Smooth muscle cell (in vitro differentiated cells): ENCODE measurements at regions not wholly inside any gene's neighbourhood (a gene's known extent, or its start where the extent isn't known, plus 50 kb on each side); places are given as distances from the start of the nearest gene placed in this dataset.

Experiments
- DNase-seq: peaks from one replicate; lab custom pipeline; 2025; ENCODE audit not compliant: unreplicated experiment; lab: John Stamatoyannopoulos, UW
- H2AFZ ChIP-seq: fragments of 200-600 bp; sonication (generic); 2 replicates; pipeline ENCODE4 v1.6.0; 2016; ENCODE audit warnings: antibody characterized with exemption, low read depth, mild to moderate bottlenecking
- H3F3A ChIP-seq: fragments of 200-600 bp; sonication (generic); 2 replicates; pipeline ENCODE4 v1.6.0; 2017; ENCODE audit warnings: antibody characterized with exemption, low read depth
- H3K27ac ChIP-seq: fragments of 200-600 bp; sonication (generic); 2 replicates; pipeline ENCODE4 v1.5.1; 2016; ENCODE audit warnings: low read depth, mild to moderate bottlenecking
- H3K27me3 ChIP-seq: fragments of 200-600 bp; sonication (generic); 2 replicates; pipeline ENCODE4 v1.6.1; 2016; ENCODE audit warnings: low read depth, mild to moderate bottlenecking
- H3K36me3 ChIP-seq: fragments of 200-600 bp; sonication (generic); 2 replicates; pipeline ENCODE4 v1.5.1; 2016; ENCODE audit warnings: low read depth
- H3K4me1 ChIP-seq: fragments of 200-600 bp; sonication (generic); 2 replicates; pipeline ENCODE4 v1.5.1; 2016; ENCODE audit warnings: low read depth
- H3K4me2 ChIP-seq: fragments of 200-600 bp; sonication (generic); 2 replicates; pipeline ENCODE4 v1.6.0; 2016; ENCODE audit warnings: mild to moderate bottlenecking
- H3K4me3 ChIP-seq: fragments of 200-600 bp; sonication (generic); 2 replicates; pipeline ENCODE4 v1.5.1; 2016; ENCODE audit warnings: mild to moderate bottlenecking
- H3K79me2 ChIP-seq: fragments of 200-600 bp; sonication (generic); 2 replicates; pipeline ENCODE4 v1.6.0; 2016; ENCODE audit warnings: low read depth, mild to moderate bottlenecking
- H3K9ac ChIP-seq: fragments of 200-600 bp; sonication (generic); 2 replicates; pipeline ENCODE4 v1.6.0; 2016; ENCODE audit warnings: low read depth
- H3K9me3 ChIP-seq: fragments of 200-600 bp; sonication (generic); replicated peaks from 2 replicates; pipeline ENCODE4 v1.5.1; 2016; ENCODE audit warnings: low read depth
- H4K20me1 ChIP-seq: fragments of 200-600 bp; sonication (generic); 2 replicates; pipeline ENCODE4 v1.6.0; 2016; ENCODE audit warnings: low read depth
- CTCF ChIP-seq: fragments of 200-600 bp; sonication (generic); IDR thresholded peaks from 2 replicates; pipeline ENCODE4 v1.5.1; 2017; ENCODE audit warnings: borderline replicate concordance, mild to moderate bottlenecking, antibody characterized with exemption; ENCODE audit not compliant: insufficient read depth, poor library complexity, severe bottlenecking
- WGBS: methylation state at CpG from one replicate; pipeline ENCODE4 v1.1.7; 2016; ENCODE audit warnings: low lambda C conversion rate; 5-methylcytosine and 5-hydroxymethylcytosine counted together

GRCh38 chr5:106290841-106291240 lies 1379.9 kb downstream of the EFNA5 start:
- H3K36me3 ChIP-seq: no peaks in the 10 kb centered on the region
- no peak for DNase-seq
- WGBS: 88% methylated on average over 1 of the region's 1 CpG
- H3K79me2 ChIP-seq: no peaks in the 10 kb centered on the region
- no peak overlapping the region for H3K4me3 ChIP-seq
- H3K27ac ChIP-seq: no peak overlapping the region
- H3K4me1 ChIP-seq: no peaks in the 10 kb centered on the region
- no peak for TF ChIP-seq CTCF
- no peaks in the 10 kb centered on the region for H3K27me3 ChIP-seq
- no peaks in the 10 kb centered on the region for H4K20me1 ChIP-seq
- no peaks in the 10 kb centered on the region for H3K9me3 ChIP-seq
- H2AFZ ChIP-seq: no peak overlapping the region
- no peak overlapping the region for H3K9ac ChIP-seq
- H3F3A ChIP-seq: no peaks in the 10 kb centered on the region
- no peak overlapping the region for H3K4me2 ChIP-seq

- Histone ChIP-seq H3F3A (no peaks in the 10 kb centered on the region), H3K36me3 (no peaks in the 10 kb centered on the region), H3K4me1 (no peaks in the 10 kb centered on the region), H3K4me2 (no peak overlapping the region), H3K79me2 (no peaks in the 10 kb centered on the region), H2AFZ (no peak overlapping the region), H3K9ac (no peak overlapping the region), H3K27me3 (no peaks in the 10 kb centered on the region), H3K9me3 (no peaks in the 10 kb centered on the region), H3K27ac (no peak overlapping the region), H3K4me3 (no peak overlapping the region), H4K20me1 (no peaks in the 10 kb centered on the region)
- no peak for DNase-seq
- TF ChIP-seq CTCF: no peak
- WGBS: 38% methylated on average over 3 of the region's 3 CpGs
Observed at GRCh38 chr5:106288979-106289378, 1381.8 kb downstream of the EFNA5 start.

- no peak for DNase-seq
- Histone ChIP-seq H3K4me1 (no peaks in the 10 kb centered on the region), H3K27me3 (no peaks in the 10 kb centered on the region), H3K4me3 (no peak overlapping the region), H3K27ac (no peak overlapping the region), H3K9me3 (no peaks in the 10 kb centered on the region), H4K20me1 (no peaks in the 10 kb centered on the region), H3K9ac (no peak overlapping the region), H3F3A (no peaks in the 10 kb centered on the region), H3K36me3 (no peaks in the 10 kb centered on the region), H2AFZ (no peak overlapping the region), H3K79me2 (no peaks in the 10 kb centered on the region), H3K4me2 (no peak overlapping the region)
- no peak for TF ChIP-seq CTCF
- 87% methylated on average over 3 of the region's 3 CpGs for WGBS
Observed at GRCh38 chr5:106277540-106278096, 1393.1 kb downstream of the EFNA5 start.

GRCh38 chr5:106269252-106269843 lies 1401.4 kb downstream of the EFNA5 start:
- Histone ChIP-seq H3K27ac (no peak overlapping the region), H3K27me3 (no peaks in the 10 kb centered on the region), H3K4me1 (no peaks in the 10 kb centered on the region), H3K4me3 (no peak overlapping the region), H3F3A (no peaks in the 10 kb centered on the region), H3K36me3 (no peaks in the 10 kb centered on the region), H3K4me2 (no peak overlapping the region), H3K79me2 (no peaks in the 10 kb centered on the region), H2AFZ (peak overlapping the region; percentile 4), H3K9ac (no peak overlapping the region), H4K20me1 (no peaks in the 10 kb centered on the region), H3K9me3 (no peaks in the 10 kb centered on the region)
- peak; percentile 65 for TF ChIP-seq CTCF
- no peak for DNase-seq
- 59% methylated on average over 2 of the region's 2 CpGs for WGBS
